Suprapubic skin (tissue), 4 donors: ENCODE measurements at regions not wholly inside any gene's neighbourhood (a gene's known extent, or its start where the extent isn't known, plus 50 kb on each side); places are given as distances from the start of the nearest gene placed in this dataset.

ENCODE experiments used
- CTCF ChIP-seq, 2 donors: fragments of 200-600 bp in 1 of 2; fragments of 450-650 bp in 1 of 2; sonication (generic) in 1 of 2; IDR thresholded peaks; one replicate each; pipeline ENCODE4 v1.5.1; 2016 to 2019; ENCODE audit warnings: antibody characterized with exemption in 2 of 2, mild to moderate bottlenecking in 1 of 2, moderate library complexity in 1 of 2
- POLR2A ChIP-seq, 2 donors: fragments of 450-650 bp; IDR thresholded peaks; one replicate each; pipeline ENCODE4 v1.6.1; 2017; ENCODE audit warnings: antibody characterized with exemption in 2 of 2, mild to moderate bottlenecking in 2 of 2, moderate library complexity in 2 of 2
- POLR2AphosphoS5 ChIP-seq, 3 donors: sonication (generic); formaldehyde crosslinking; IDR thresholded peaks; one replicate each; pipeline ENCODE4 v1.6.1; 2017; ENCODE audit warnings: antibody characterized with exemption in 3 of 3

GRCh38 chr6:40794586-40794985, 207.4 kb upstream of the LRFN2 start:
- no peak for TF ChIP-seq POLR2AphosphoS5 (IDR thresholded peaks at IDR 0.05)
- TF ChIP-seq CTCF (IDR thresholded peaks at IDR 0.05): no peak
- no peak for TF ChIP-seq POLR2A (IDR thresholded peaks at IDR 0.05)
